ENCODE measurements at regions not wholly inside any gene's neighbourhood (a gene's known extent, or its start where the extent isn't known, plus 50 kb on each side); places are given as distances from the start of the nearest gene placed in this dataset.

- Histone ChIP-seq H3K4me1 (ENCODE audit: insufficient read depth) (no peaks in the 10 kb centered on the region), H3K9me3 (no peaks in the 10 kb centered on the region), H3K4me3 (no peak overlapping the region), H3K27me3 (no peaks in the 10 kb centered on the region), H3K36me3 (no peaks in the 10 kb centered on the region), H3K27ac (no peak overlapping the region)
- intact Hi-C loops (cut with DNase I), result no loop called here
- no peak for DNase-seq
- WGBS, 3 donors, result 56 to 62% (median 62%) methylated on average over 1 of the region's 1 CpG
- no peak for TF ChIP-seq CTCF (IDR thresholded peaks at IDR 0.05)
- no peak for TF ChIP-seq POLR2A (IDR thresholded peaks at IDR 0.05)
- TF ChIP-seq EP300 (IDR thresholded peaks at IDR 0.05), result no peak
Observed at GRCh38 chr5:29939988-29940387, 1253.5 kb upstream of the CDH6 start.

- TF ChIP-seq CTCF (IDR thresholded peaks at IDR 0.05) (no peak), POLR2A (IDR thresholded peaks at IDR 0.05) (no peak), EP300 (IDR thresholded peaks at IDR 0.05) (no peak)
- WGBS, 3 donors, result 72 to 85% (median 76%) methylated on average over 1 of the region's 1 CpG
- Histone ChIP-seq H3K9me3 (no peaks in the 10 kb centered on the region), H3K27ac (no peak overlapping the region), H3K4me1 (ENCODE audit: insufficient read depth) (no peaks in the 10 kb centered on the region), H3K27me3 (no peaks in the 10 kb centered on the region), H3K36me3 (no peaks in the 10 kb centered on the region), H3K4me3 (no peak overlapping the region)
- intact Hi-C loops (cut with DNase I), result no loop called here
- no peak for DNase-seq
Observed at GRCh38 chr5:29935371-29935770, 1258.1 kb upstream of the CDH6 start.

GRCh38 chr5:29930316-29930715 lies 1263.2 kb upstream of the CDH6 start:
- Histone ChIP-seq H3K27me3 (no peaks in the 10 kb centered on the region), H3K27ac (no peak overlapping the region)
- intact Hi-C loops (cut with DNase I), result no loop called here

GRCh38 chr5:29924107-29924506 lies 1269.4 kb upstream of the CDH6 start:
- Histone ChIP-seq H3K4me1 (ENCODE audit: insufficient read depth) (no peaks in the 10 kb centered on the region), H3K27ac (no peak overlapping the region), H3K36me3 (no peaks in the 10 kb centered on the region), H3K4me3 (no peak overlapping the region), H3K9me3 (no peaks in the 10 kb centered on the region), H3K27me3 (no peaks in the 10 kb centered on the region)
- DNase-seq, result no peak
- TF ChIP-seq POLR2A (IDR thresholded peaks at IDR 0.05) (no peak), EP300 (IDR thresholded peaks at IDR 0.05) (no peak), CTCF (IDR thresholded peaks at IDR 0.05) (no peak)
- 52 to 62% (median 62%) methylated on average over 2 of the region's 2 CpGs for WGBS, 3 donors
- intact Hi-C loops (cut with DNase I), result no loop called here

More at GRCh38 chr5:29930316-29930715, 1263.2 kb upstream of the CDH6 start:
- TF ChIP-seq POLR2A (IDR thresholded peaks at IDR 0.05) (no peak), CTCF (IDR thresholded peaks at IDR 0.05) (no peak), EP300 (IDR thresholded peaks at IDR 0.05) (no peak)
- Histone ChIP-seq H3K4me3 (no peak overlapping the region), H3K4me1 (ENCODE audit: insufficient read depth) (no peaks in the 10 kb centered on the region), H3K9me3 (no peaks in the 10 kb centered on the region), H3K36me3 (no peaks in the 10 kb centered on the region)
- no peak for DNase-seq
- WGBS, 3 donors, result 57 to 65% (median 61%) methylated on average over 3 of the region's 3 CpGs

Data from ovary (tissue), 7 donors.